ENCODE measurements at regions not wholly inside any gene's neighbourhood (a gene's known extent, or its start where the extent isn't known, plus 50 kb on each side); places are given as distances from the start of the nearest gene placed in this dataset.

- peak; percentile 76 for DNase-seq
Observed at GRCh38 chr3:78004571-78004970, 964.7 kb downstream of the ROBO2 start.

GRCh38 chr3:78013653-78014052 is 973.8 kb downstream of the ROBO2 start:
- no peak for DNase-seq

GRCh38 chr3:78015856-78016255 is 976.0 kb downstream of the ROBO2 start:
- DNase-seq = no peak

DNA sequence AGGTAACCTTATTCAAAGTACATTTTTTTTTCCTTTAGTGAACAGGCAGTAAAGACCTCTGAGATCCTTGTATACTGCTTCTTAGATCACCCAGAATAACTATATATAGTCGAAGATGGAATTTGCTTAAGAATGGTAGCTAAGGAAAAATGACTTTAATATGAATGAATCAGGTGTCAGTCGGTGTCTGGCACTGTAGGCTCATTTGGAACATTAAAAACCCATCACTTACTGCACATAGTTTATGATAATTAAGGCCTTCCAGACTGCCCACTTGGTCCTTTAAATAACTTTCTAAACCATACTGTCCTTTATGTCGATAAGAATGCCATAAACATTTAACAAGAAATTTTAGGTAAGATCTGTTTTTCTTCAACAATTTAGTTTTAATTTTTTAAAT is 981.8 kb downstream of the ROBO2 start:
- DNase-seq = no peak

DNA sequence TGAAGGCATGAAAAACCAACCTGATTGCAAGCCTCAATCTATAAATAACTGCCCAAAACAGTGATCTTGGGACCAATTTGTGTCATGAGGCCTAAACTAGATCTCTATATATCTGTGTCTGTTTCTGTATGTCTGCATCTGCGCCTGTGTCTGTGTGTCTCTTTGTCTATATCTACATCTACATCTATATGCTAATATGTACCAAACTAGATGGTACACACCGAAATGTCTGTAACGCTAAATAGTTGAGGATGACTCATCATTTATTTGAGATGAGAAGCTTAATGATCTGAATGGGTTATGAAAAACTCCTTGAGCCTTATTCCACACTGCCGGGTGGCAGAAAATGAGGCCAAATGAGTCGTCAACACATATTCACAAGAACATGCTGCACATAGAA is 982.3 kb downstream of the ROBO2 start:
- no peak for DNase-seq

DNA sequence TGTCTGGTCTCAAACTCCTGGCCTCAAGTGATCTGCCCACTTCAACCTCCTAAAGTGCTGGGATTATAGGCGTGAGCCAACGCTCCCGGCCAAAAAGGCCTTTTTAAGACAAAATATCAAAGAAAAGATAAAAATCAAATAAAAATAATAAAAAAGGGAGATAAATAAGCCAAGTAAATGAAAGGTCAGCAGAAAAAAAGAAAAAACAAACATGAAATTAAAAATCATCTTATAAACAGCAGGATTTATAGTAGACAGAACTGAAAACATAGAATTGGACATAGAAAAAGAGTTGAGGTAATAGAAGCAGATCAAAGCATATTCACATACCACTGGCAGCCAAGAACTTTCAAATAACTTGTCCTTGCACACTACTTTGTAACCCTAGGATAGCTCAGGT is 983.4 kb downstream of the ROBO2 start:
- no peak for DNase-seq

DNA sequence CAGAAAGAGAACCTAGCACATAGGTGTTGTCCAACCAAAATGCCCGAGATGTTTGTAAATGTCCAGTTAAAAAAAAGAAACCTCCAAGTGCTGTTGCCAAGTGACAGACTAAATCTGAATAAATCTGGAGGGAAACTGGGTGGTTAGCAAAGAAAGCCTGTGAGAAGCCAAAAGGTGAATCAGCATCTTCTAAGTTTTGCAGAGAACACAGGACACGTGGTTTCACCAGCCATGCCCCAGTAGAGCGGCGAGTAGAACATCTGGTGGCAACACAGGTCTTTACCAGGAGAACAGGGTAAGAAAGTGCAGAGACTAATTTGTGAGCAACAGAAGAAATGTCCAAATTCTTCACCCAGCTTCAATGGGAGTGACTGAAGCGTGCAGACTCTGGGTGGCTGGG is 986.0 kb downstream of the ROBO2 start:
- no peak for DNase-seq

- DNase-seq = no peak
Observed at GRCh38 chr3:78026318-78026828, 986.5 kb downstream of the ROBO2 start.

DNA sequence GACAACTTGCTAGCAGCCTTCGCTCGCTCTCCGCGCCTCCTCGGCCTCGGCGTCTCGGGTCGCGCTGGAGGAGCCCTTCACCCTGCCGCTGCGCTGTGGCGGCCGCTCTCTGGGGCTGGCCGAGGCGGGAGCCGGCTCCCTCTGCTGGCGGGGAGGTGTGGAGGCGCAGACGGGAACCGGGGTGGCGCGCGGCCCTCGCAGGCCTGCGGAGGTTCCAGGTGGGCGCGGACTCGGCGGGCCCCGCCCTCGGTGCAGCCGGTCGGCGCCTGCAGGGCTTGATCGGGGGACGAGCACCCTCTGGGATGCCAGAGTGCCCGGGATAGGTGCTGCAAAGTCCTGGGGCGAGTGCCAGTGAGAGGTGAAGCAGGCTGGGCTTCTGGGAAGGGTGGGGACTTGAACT is 989.9 kb downstream of the ROBO2 start:
- no peak for DNase-seq

GRCh38 chr3:78035131-78035641 is 995.3 kb downstream of the ROBO2 start:
- no peak for DNase-seq

GRCh38 chr3:78041486-78041885 is 1001.6 kb downstream of the ROBO2 start:
- no peak for DNase-seq

GRCh38 chr3:78046566-78046965 is 1006.7 kb downstream of the ROBO2 start:
- DNase-seq = no peak

GRCh38 chr3:78048698-78049097 is 1008.8 kb downstream of the ROBO2 start:
- no peak for DNase-seq

DNA sequence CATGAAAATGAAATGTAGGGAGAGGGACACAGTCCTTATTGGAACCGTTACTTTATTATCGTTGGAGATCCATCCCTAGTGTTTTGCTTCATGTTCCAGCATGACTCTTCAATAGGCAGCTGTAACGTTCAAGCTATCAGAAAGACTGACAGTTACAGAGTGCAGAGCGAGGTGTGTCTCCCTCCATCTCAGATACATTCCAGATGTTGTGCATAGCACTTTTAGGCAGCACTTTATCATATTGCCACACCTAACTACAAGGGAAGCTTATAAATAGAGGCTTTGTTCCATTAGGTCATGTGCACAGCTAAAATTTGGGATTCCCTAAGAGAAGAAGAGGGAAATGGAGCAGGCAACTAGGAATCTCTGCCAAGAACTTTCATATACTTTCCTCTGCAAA is 1009.6 kb downstream of the ROBO2 start:
- DNase-seq = no peak

DNA sequence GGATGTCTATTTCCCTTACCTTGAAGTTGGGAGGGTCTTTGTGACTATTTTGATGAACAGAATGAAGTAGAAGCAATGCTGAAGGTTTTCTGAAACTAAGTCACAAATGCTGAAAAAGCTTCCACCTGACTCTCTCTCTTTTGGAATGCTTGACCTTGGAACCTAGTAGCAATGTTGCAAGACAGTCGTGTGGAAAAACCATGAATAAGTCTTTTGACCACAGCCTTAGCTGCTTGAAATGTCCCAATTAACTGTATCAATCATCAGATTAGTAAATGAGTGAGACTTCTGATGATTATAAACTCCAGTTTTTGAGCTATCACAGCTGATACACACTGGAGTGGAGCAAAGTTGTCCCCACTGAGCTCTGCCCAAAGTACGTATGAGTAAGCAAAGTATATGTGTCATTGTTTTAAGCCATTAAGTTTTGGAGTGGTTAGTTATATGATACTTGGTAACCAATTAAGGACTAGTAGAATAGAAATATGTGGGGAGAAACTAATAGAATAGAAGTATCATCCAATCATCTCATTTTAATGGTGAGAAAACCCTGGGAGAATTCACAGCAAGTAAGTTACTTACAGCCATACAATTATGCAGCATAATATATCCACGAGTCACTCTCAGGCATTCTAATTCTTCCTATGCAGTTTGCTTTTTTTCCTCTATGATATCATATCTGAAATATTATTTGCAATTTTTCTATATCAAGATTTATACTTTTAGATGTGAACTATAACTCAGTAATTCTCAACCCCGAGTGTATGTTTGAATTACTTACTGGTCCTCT is 1010.6 kb downstream of the ROBO2 start:
- DNase-seq = no peak

- DNase-seq = no peak
Observed at GRCh38 chr3:78052746-78053145, 1012.8 kb downstream of the ROBO2 start.

GRCh38 chr3:78066287-78066686 is 1026.4 kb downstream of the ROBO2 start:
- DNase-seq = no peak

GRCh38 chr3:78070188-78070587 is 1030.3 kb downstream of the ROBO2 start:
- DNase-seq = no peak

- no peak for DNase-seq
Observed at GRCh38 chr3:78076379-78076778, 1036.5 kb downstream of the ROBO2 start.

DNA sequence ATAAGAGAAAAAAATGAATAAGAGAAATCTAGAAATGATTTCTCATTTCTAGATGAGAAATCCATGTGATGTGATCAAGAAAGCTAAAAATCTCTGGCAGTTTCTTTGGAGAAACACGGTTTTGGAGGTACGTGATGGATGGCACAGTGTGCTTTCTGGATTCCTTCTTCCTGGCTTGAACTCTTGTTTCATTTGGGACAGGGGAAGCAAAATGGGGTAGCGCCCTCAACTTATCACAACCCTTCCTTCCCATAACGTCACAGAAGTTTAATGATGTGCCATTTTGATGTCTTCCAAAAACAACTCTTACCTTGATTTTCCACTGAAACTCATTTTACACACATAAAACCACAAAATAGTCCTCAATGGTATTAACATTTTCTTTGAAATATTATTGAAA is 1037.3 kb downstream of the ROBO2 start:
- no peak for DNase-seq

- DNase-seq = no peak
Observed at GRCh38 chr3:78077842-78078241, 1037.9 kb downstream of the ROBO2 start.

DNA sequence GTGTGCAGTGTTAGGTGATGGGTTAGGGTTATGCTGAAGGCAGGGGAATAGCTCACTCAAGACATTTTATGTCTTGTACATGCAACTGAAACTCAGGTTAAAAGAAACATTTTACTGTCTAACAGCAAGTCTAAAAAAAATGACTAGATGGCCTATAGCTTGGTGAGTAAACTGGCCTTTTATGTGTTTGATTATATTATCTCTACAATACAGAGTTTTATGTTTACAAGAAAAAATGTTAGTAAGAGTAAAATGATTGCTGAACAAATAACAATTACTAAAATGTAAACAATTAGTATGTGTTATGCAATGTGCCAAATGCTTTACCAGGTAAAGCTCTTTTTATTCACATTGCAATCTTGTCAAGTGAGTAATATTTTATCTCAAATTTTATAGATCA is 1039.6 kb downstream of the ROBO2 start:
- DNase-seq = no peak

DNA sequence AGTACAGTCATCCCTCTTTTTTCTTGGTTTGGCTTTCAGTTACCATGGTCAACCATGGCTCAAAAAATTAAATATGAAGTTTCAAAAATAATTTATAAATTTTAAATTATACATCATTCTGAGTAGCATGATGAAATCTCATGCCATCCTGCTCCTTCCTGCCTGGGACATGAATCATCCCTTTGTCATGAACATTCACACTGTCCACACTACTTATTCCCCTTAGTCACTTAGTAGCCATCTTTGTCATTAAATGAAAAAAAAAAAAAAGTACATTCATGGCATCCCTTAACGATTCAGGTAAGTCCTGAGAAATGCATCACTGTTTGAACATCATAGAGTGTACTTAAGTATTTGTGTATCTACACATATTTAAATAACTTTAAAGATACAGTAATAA is 1046.3 kb downstream of the ROBO2 start:
- DNase-seq = peak; percentile 10

GRCh38 chr3:78087134-78087533 is 1047.2 kb downstream of the ROBO2 start:
- no peak for DNase-seq

GRCh38 chr3:78088006-78088405 is 1048.1 kb downstream of the ROBO2 start:
- DNase-seq = no peak

Measured in kidney glomerular epithelial cell (primary cell).